ENCODE measurements at regions not wholly inside any gene's neighbourhood (a gene's known extent, or its start where the extent isn't known, plus 50 kb on each side); places are given as distances from the start of the nearest gene placed in this dataset.
"Not testable (repeated sequence)": the region's sequence is repeated elsewhere in the genome, so short reads cannot be mapped to it uniquely, and the experiment has no call there.

GRCh38 chr7:115618676-115619075, 411.9 kb downstream of the TFEC start:
- H3K9ac ChIP-seq (ENCODE audit: low read depth in 2 of 2, low read length in 2 of 2): no peak overlapping the region
- H3K36me3 ChIP-seq: no peaks in the 10 kb centered on the region
- H3K4me3 ChIP-seq: no peak overlapping the region
- DNase-seq: no peak
- no peaks in the 10 kb centered on the region for H3K9me3 ChIP-seq
- no peaks in the 10 kb centered on the region for H3K27me3 ChIP-seq
- no peak overlapping the region for H3K27ac ChIP-seq
- intact Hi-C loops (cut with DNase I): no loop called here
- no peaks in the 10 kb centered on the region for H3K4me1 ChIP-seq
- no peak for TF ChIP-seq CTCF (IDR thresholded peaks at IDR 0.05)

DNA sequence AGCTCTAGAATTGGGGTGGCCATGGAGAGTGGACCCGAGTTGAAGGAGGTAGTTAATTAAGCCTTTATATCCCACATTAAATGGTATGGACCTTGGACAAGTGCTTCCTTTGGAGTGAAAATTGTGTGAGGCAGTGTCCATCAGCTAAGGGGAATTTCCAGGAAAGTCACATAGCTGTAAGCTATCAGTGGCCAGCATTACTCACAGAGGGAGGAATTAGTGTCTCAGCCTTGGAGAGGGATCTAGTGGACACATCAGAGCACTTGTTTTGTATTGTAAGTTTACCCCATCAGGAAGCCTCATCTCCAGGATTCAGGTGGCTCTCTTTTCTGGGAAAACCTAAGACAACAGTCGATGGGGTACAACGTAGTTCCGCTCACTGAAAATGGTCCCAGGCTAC, 416.7 kb downstream of the TFEC start:
- H3K9ac ChIP-seq (ENCODE audit: low read depth in 2 of 2, low read length in 2 of 2): no peak overlapping the region
- TF ChIP-seq CTCF (IDR thresholded peaks at IDR 0.05): no peak
- no peaks in the 10 kb centered on the region for H3K27me3 ChIP-seq
- H3K27ac ChIP-seq: no peak overlapping the region
- no peaks in the 10 kb centered on the region for H3K36me3 ChIP-seq
- no peaks in the 10 kb centered on the region for H3K9me3 ChIP-seq
- no peak for DNase-seq
- no peak overlapping the region for H3K4me3 ChIP-seq
- H3K4me1 ChIP-seq: no peaks in the 10 kb centered on the region
- intact Hi-C loops (cut with DNase I): no loop called here

- Histone ChIP-seq H3K27me3 (no peaks in the 10 kb centered on the region), H3K4me1 (no peaks in the 10 kb centered on the region), H3K9me3 (no peaks in the 10 kb centered on the region), H3K36me3 (no peaks in the 10 kb centered on the region), H3K9ac (ENCODE audit: low read depth in 2 of 2, low read length in 2 of 2) (no peak overlapping the region), H3K27ac (no peak overlapping the region), H3K4me3 (no peak overlapping the region)
- DNase-seq: no peak
- intact Hi-C loops (cut with DNase I): no loop called here
- TF ChIP-seq CTCF (IDR thresholded peaks at IDR 0.05): no peak
Measured at GRCh38 chr7:115603416-115603815, 427.1 kb downstream of the TFEC start.

DNA sequence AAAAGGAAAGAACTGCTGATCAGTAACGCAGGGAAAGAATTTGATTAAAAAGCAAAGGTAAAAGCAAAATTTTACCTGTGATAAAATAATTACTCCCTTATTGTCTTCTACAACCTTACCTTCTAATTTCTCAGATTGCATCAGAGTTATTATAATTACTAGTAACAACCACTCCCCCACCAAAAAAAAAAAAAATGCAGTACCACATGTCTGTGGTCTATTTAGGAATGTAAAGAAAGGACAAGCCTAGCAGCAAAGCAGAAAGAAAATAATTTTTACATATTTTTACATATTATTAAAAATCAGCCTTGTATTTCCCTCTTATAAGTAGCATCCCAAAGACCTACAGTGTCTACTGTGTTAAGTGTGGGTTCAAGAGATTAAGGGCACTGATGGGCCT, 430.4 kb downstream of the TFEC start:
- Histone ChIP-seq H3K9ac (ENCODE audit: low read depth in 2 of 2, low read length in 2 of 2) (no peak overlapping the region), H3K9me3 (no peaks in the 10 kb centered on the region), H3K27me3 (no peaks in the 10 kb centered on the region), H3K4me1 (no peaks in the 10 kb centered on the region), H3K36me3 (no peaks in the 10 kb centered on the region), H3K4me3 (no peak overlapping the region), H3K27ac (no peak overlapping the region)
- TF ChIP-seq CTCF (IDR thresholded peaks at IDR 0.05): no peak
- no peak for DNase-seq
- intact Hi-C loops (cut with DNase I): no loop called here

GRCh38 chr7:115599184-115599583, 431.4 kb downstream of the TFEC start:
- DNase-seq; H3K27ac ChIP-seq; H3K9ac ChIP-seq (ENCODE audit: low read depth in 2 of 2, low read length in 2 of 2); H3K27me3 ChIP-seq; H3K4me3 ChIP-seq; H3K9me3 ChIP-seq; H3K4me1 ChIP-seq; intact Hi-C loops (cut with DNase I); H3K36me3 ChIP-seq: not testable (repeated sequence)

- H3K27ac ChIP-seq; H3K4me1 ChIP-seq; H3K9ac ChIP-seq (ENCODE audit: low read depth in 2 of 2, low read length in 2 of 2); H3K4me3 ChIP-seq; H3K27me3 ChIP-seq; H3K36me3 ChIP-seq; intact Hi-C loops (cut with DNase I); DNase-seq; H3K9me3 ChIP-seq: not testable (repeated sequence)
Measured at GRCh38 chr7:115597220-115597619, 433.3 kb downstream of the TFEC start.

DNA sequence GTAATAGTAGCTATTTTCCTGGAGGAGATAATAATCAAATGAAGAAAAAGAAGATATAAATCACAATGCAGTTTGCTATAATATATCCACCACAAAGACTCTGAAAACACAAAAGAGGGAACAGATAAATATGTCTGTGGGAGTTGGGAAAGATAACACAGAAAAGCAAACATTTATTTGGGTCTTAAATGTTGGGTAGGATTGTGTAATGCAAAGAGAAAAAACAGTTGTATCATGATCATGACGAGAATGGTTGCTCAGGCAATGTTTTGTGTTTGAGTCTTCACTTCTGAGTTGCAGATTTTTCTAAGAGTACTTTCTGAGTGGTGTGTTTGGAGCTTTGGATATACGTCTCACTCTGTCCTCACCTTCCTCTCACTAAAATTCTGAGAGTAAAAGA, 437.5 kb downstream of the TFEC start:
- Histone ChIP-seq H3K4me1 (no peaks in the 10 kb centered on the region), H3K4me3 (no peak overlapping the region), H3K27me3 (no peaks in the 10 kb centered on the region), H3K9me3 (no peaks in the 10 kb centered on the region), H3K9ac (ENCODE audit: low read depth in 2 of 2, low read length in 2 of 2) (no peak overlapping the region), H3K27ac (no peak overlapping the region), H3K36me3 (no peaks in the 10 kb centered on the region)
- TF ChIP-seq CTCF (IDR thresholded peaks at IDR 0.05): no peak
- no peak for DNase-seq
- intact Hi-C loops (cut with DNase I): no loop called here

Measured in colonic mucosa (tissue), 4 donors.